A673 (cell line): ENCODE measurements at regions not wholly inside any gene's neighbourhood (a gene's known extent, or its start where the extent isn't known, plus 50 kb on each side); places are given as distances from the start of the nearest gene placed in this dataset.

ENCODE experiments used
- CTCF ChIP-seq: fragments of 300-800, 200-600 bp; sonication (generic); conservative IDR thresholded peaks from 2 replicates; pipeline ENCODE4 v1.5.1; 2017; ENCODE audit warnings: low read depth, mild to moderate bottlenecking, antibody characterized with exemption, low read length, moderate library complexity, mixed read lengths
- EZH2 ChIP-seq: fragments of 200-600 bp; sonication (generic); IDR thresholded peaks from 2 replicates; pipeline ENCODE4 v1.6.1; 2017; ENCODE audit warnings: borderline replicate concordance, low read depth, mild to moderate bottlenecking, mixed read lengths, antibody characterized with exemption, low read length; ENCODE audit not compliant: poor library complexity, severe bottlenecking

GRCh38 chr3:146679995-146680394 lies 74.8 kb upstream of the PLSCR5 start:
- TF ChIP-seq CTCF (no peak), EZH2 (no peak)
